H9 (cell line): ENCODE measurements at regions not wholly inside any gene's neighbourhood (a gene's known extent, or its start where the extent isn't known, plus 50 kb on each side); places are given as distances from the start of the nearest gene placed in this dataset.

Source experiments
- DNase-seq: peaks from one replicate; pipeline ENCODE4 v3.0.0-alpha.2; 2017
- H2AFZ ChIP-seq: one replicate; pipeline ENCODE4 v1.6.1; 2013; ENCODE audit warnings: mild to moderate bottlenecking, low read length, control low read depth, moderate library complexity
- H2AK5ac ChIP-seq: 2 replicates; pipeline ENCODE4 v1.6.1; 2013; ENCODE audit warnings: low read length, control low read depth, mixed read lengths; ENCODE audit not compliant: insufficient read length
- H2BK120ac ChIP-seq: one replicate; pipeline ENCODE4 v1.6.1; 2013; ENCODE audit warnings: low read depth, mild to moderate bottlenecking, low read length, control low read depth, inconsistent platforms; ENCODE audit not compliant: poor library complexity, severe bottlenecking
- H2BK12ac ChIP-seq: 2 replicates; pipeline ENCODE4 v1.6.1; 2013; ENCODE audit warnings: low read length, control low read depth, mixed read lengths, low read depth; ENCODE audit not compliant: insufficient read length
- H2BK15ac ChIP-seq: 2 replicates; pipeline ENCODE4 v1.6.1; 2013; ENCODE audit warnings: low read depth, low read length, control low read depth
- H2BK20ac ChIP-seq: one replicate; pipeline ENCODE4 v1.6.1; 2013; ENCODE audit warnings: low read depth, mild to moderate bottlenecking, low read length, control low read depth, inconsistent platforms; ENCODE audit not compliant: poor library complexity, severe bottlenecking
- H2BK5ac ChIP-seq: 2 replicates; pipeline ENCODE4 v1.6.1; 2013; ENCODE audit warnings: low read length, control low read depth, mixed read lengths; ENCODE audit not compliant: insufficient read length
- H3K14ac ChIP-seq: 2 replicates; pipeline ENCODE4 v1.6.1; 2013; ENCODE audit warnings: low read length, control low read depth; ENCODE audit not compliant: insufficient read depth
- H3K18ac ChIP-seq: 2 replicates; pipeline ENCODE4 v1.6.1; 2013; ENCODE audit warnings: low read depth, mild to moderate bottlenecking, mixed read lengths, low read length, control low read depth; ENCODE audit not compliant: insufficient read length
- H3K23ac ChIP-seq: 2 replicates; pipeline ENCODE4 v1.6.1; 2013; ENCODE audit warnings: low read length, control low read depth, mixed read lengths, low read depth; ENCODE audit not compliant: insufficient read length
- H3K23me2 ChIP-seq: 2 replicates; pipeline ENCODE4 v1.6.1; 2013; ENCODE audit warnings: low read depth, mild to moderate bottlenecking, mixed read lengths, low read length, control low read depth; ENCODE audit not compliant: insufficient read length, poor library complexity, severe bottlenecking
- H3K27ac ChIP-seq: 2 replicates; pipeline ENCODE4 v1.5.1; 2013; ENCODE audit warnings: low read length, control low read depth, mixed read lengths, low read depth; ENCODE audit not compliant: insufficient read length
- H3K27me3 ChIP-seq: 2 replicates; pipeline ENCODE4 v1.6.1; 2013; ENCODE audit warnings: low read length, control low read depth, inconsistent platforms; ENCODE audit not compliant: insufficient read depth
- H3K4ac ChIP-seq: 2 replicates; pipeline ENCODE4 v1.6.1; 2013; ENCODE audit warnings: low read depth, mild to moderate bottlenecking, control low read depth, inconsistent platforms, low read length, moderate library complexity
- H3K4me1 ChIP-seq: 2 replicates; pipeline ENCODE4 v1.6.1; 2013; ENCODE audit warnings: low read length, control low read depth, inconsistent platforms; ENCODE audit not compliant: insufficient read depth
- H3K4me2 ChIP-seq: 2 replicates; pipeline ENCODE4 v1.6.1; 2013; ENCODE audit warnings: low read length, control low read depth, mixed read lengths; ENCODE audit not compliant: insufficient read length, insufficient read depth
- H3K56ac ChIP-seq: 2 replicates; pipeline ENCODE4 v1.6.1; 2013; ENCODE audit warnings: low read depth, mild to moderate bottlenecking, mixed read lengths, low read length, control low read depth; ENCODE audit not compliant: insufficient read length
- H3K79me1 ChIP-seq: 2 replicates; pipeline ENCODE4 v1.6.1; 2013; ENCODE audit warnings: low read depth, mild to moderate bottlenecking, moderate library complexity, low read length, control low read depth, inconsistent platforms; ENCODE audit not compliant: insufficient read depth, poor library complexity, severe bottlenecking
- H3K79me2 ChIP-seq: 2 replicates; pipeline ENCODE4 v1.6.1; 2013; ENCODE audit warnings: low read length, control low read depth, inconsistent platforms; ENCODE audit not compliant: insufficient read depth
- H3K9ac ChIP-seq: 2 replicates; pipeline ENCODE4 v1.6.1; 2013; ENCODE audit warnings: low read length, control low read depth, mixed read lengths; ENCODE audit not compliant: insufficient read length; ENCODE audit errors: extremely low read depth
- H3K9me3 ChIP-seq: one replicate; pipeline ENCODE4 v1.6.1; 2013; ENCODE audit warnings: low read depth, low read length, inconsistent platforms; ENCODE audit not compliant: control insufficient read depth
- H3T11ph ChIP-seq: one replicate; pipeline ENCODE4 v1.6.1; 2013; ENCODE audit warnings: mild to moderate bottlenecking, low read length, control low read depth, inconsistent platforms
- H4K20me1 ChIP-seq: one replicate; pipeline ENCODE4 v1.6.1; 2013; ENCODE audit not compliant: control insufficient read depth, insufficient read length, insufficient read depth
- H4K5ac ChIP-seq: 2 replicates; pipeline ENCODE4 v1.6.1; 2013; ENCODE audit warnings: low read depth, mild to moderate bottlenecking, mixed read lengths, low read length, control low read depth; ENCODE audit not compliant: insufficient read length
- H4K8ac ChIP-seq: replicated peaks from 2 replicates; pipeline ENCODE4 v1.6.1; 2013; ENCODE audit warnings: low read length, control low read depth, mixed read lengths, low read depth; ENCODE audit not compliant: insufficient read length
- H4K91ac ChIP-seq: 2 replicates; pipeline ENCODE4 v1.6.1; 2013; ENCODE audit warnings: low read depth, mild to moderate bottlenecking, moderate library complexity, mixed read lengths, low read length, control low read depth; ENCODE audit not compliant: insufficient read length
- H3K27ac Mint-ChIP-seq, 3 experiments: 2 replicates in 2 of 3; 3 replicates in 1 of 3; pipeline ENCODE4 v1.8.0; 2020 to 2021; ENCODE audit warnings: mixed read lengths in 3 of 3, mild to moderate bottlenecking in 1 of 3, moderate library complexity in 1 of 3
- H3K27me3 Mint-ChIP-seq: 2 replicates; pipeline ENCODE4 v1.8.0; 2021; ENCODE audit warnings: low read depth, mild to moderate bottlenecking, moderate library complexity, mixed read lengths
- H3K36me3 Mint-ChIP-seq, 3 experiments: 2 replicates in 2 of 3; 3 replicates in 1 of 3; pipeline ENCODE4 v1.8.0; 2020 to 2021; ENCODE audit warnings: low read depth in 3 of 3, mixed read lengths in 3 of 3; ENCODE audit not compliant: insufficient read depth in 1 of 3
- H3K4me1 Mint-ChIP-seq, 2 experiments: 2 replicates each; pipeline ENCODE4 v1.8.0; 2020; ENCODE audit warnings: mixed read lengths in 2 of 2
- H3K4me3 Mint-ChIP-seq, 2 experiments: 2 replicates in 1 of 2; 3 replicates in 1 of 2; pipeline ENCODE4 v1.8.0; 2020 to 2021; ENCODE audit warnings: mild to moderate bottlenecking in 2 of 2, mixed read lengths in 2 of 2, moderate library complexity in 1 of 2
- H3K9me3 Mint-ChIP-seq, 2 experiments: 2 replicates in 1 of 2; 3 replicates in 1 of 2; pipeline ENCODE4 v1.8.0; 2020; ENCODE audit warnings: mild to moderate bottlenecking in 2 of 2, mixed read lengths in 2 of 2, moderate library complexity in 1 of 2
- CTCF ChIP-seq: fragments of 200-600 bp; sonication (generic); conservative IDR thresholded peaks from 3 replicates; pipeline ENCODE4 v1.8.0; 2021; ENCODE audit warnings: antibody characterized with exemption, mild to moderate bottlenecking
- WGBS: extraction: QIAGEN DNeasy Blood & Tissue Kit; methylation state at CpG from one replicate; pipeline ENCODE4 v1.1.7; 2013; ENCODE audit warnings: missing lambda C conversion rate, low lambda C conversion rate, mixed read lengths; ENCODE audit not compliant: insufficient read length; ENCODE audit errors: extremely low coverage; 5-methylcytosine and 5-hydroxymethylcytosine counted together

- no peak overlapping the region for H3K18ac ChIP-seq
- H2BK12ac ChIP-seq = no peak overlapping the region
- no CpG with 5 or more reads among the region's 3 CpGs for WGBS
- H2AK5ac ChIP-seq = no peak overlapping the region
- DNase-seq = no peak
- no peak overlapping the region for H2AFZ ChIP-seq
- no peak overlapping the region for H3K4me3 Mint-ChIP-seq
- H3K23ac ChIP-seq = no peak overlapping the region
- H3K79me1 ChIP-seq = no peaks in the 10 kb centered on the region
- no peaks in the 10 kb centered on the region for H3K23me2 ChIP-seq
- no peaks in the 10 kb centered on the region for H3K9me3 ChIP-seq
- no peak overlapping the region for H3K4me2 ChIP-seq
- no peaks in the 10 kb centered on the region for H3K4me1 ChIP-seq
- no peaks in the 10 kb centered on the region for H4K20me1 ChIP-seq
- no peaks in the 10 kb centered on the region for H3K4me1 Mint-ChIP-seq
- H4K8ac ChIP-seq = no peak overlapping the region
- peaks cover 8 to 17% (median 15%) of the 10 kb centered on the region in 3 experiments for H3K36me3 Mint-ChIP-seq
- H2BK15ac ChIP-seq = no peak overlapping the region
- peaks cover 22 to 26% of the 10 kb centered on the region in 2 experiments for H3K9me3 Mint-ChIP-seq
- no peak overlapping the region for H3T11ph ChIP-seq
- H3K27me3 ChIP-seq = no peaks in the 10 kb centered on the region
- H3K27ac Mint-ChIP-seq = no peak overlapping the region
- H3K27me3 Mint-ChIP-seq = no peaks in the 10 kb centered on the region; the same call in 1 of the 2 replicates
- no peak overlapping the region for H4K5ac ChIP-seq
- no peak overlapping the region for H2BK120ac ChIP-seq
- no peaks in the 10 kb centered on the region for H3K79me2 ChIP-seq
- no peak overlapping the region for H3K4ac ChIP-seq
- no peak overlapping the region for H2BK5ac ChIP-seq
- no peak for TF ChIP-seq CTCF
- H3K27ac ChIP-seq = no peak overlapping the region
- H3K9ac ChIP-seq = no peak overlapping the region
- H3K56ac ChIP-seq = no peak overlapping the region
- H4K91ac ChIP-seq = no peak overlapping the region
- H3K14ac ChIP-seq = no peak overlapping the region
- H2BK20ac ChIP-seq = no peak overlapping the region
Measured at GRCh38 chr1:79224537-79224936, 218.0 kb upstream of the ADGRL4 start.
